HG02759 (cell line): ENCODE measurements at regions not wholly inside any gene's neighbourhood (a gene's known extent, or its start where the extent isn't known, plus 50 kb on each side); places are given as distances from the start of the nearest gene placed in this dataset.
"Not testable (repeated sequence)": the region's sequence is repeated elsewhere in the genome, so short reads cannot be mapped to it uniquely, and the experiment has no call there.

Experiments used
- ATAC-seq: cut with Tn5 transposase; IDR thresholded peaks from one replicate; pipeline ENCODE4 v1.9.1; 2021; ENCODE audit warnings: mild to moderate bottlenecking, moderate library complexity; ENCODE audit not compliant: unreplicated experiment

- ATAC-seq = not testable (repeated sequence)
Measured at GRCh38 chr12:131431126-131431655, 279.7 kb upstream of the SFSWAP start.

GRCh38 chr12:131432532-131433260 is 278.2 kb upstream of the SFSWAP start:
- ATAC-seq = no peak

GRCh38 chr12:131434208-131435125 is 276.4 kb upstream of the SFSWAP start:
- no peak for ATAC-seq

- ATAC-seq = no peak
Measured at GRCh38 chr12:131436922-131437705, 273.8 kb upstream of the SFSWAP start.

- no peak for ATAC-seq
Measured at GRCh38 chr12:131437706-131438492, 273.0 kb upstream of the SFSWAP start.

- ATAC-seq = not testable (repeated sequence)
Measured at GRCh38 chr12:131438493-131438835, 272.4 kb upstream of the SFSWAP start.

GRCh38 chr12:131438881-131439280 is 272.0 kb upstream of the SFSWAP start:
- ATAC-seq = no peak

GRCh38 chr12:131439752-131440151 is 271.1 kb upstream of the SFSWAP start:
- ATAC-seq = not testable (repeated sequence)

- ATAC-seq = not testable (repeated sequence)
Measured at GRCh38 chr12:131440209-131441059, 270.5 kb upstream of the SFSWAP start.

- no peak for ATAC-seq
Measured at GRCh38 chr12:131441060-131441396, 269.9 kb upstream of the SFSWAP start.

- ATAC-seq = no peak
Measured at GRCh38 chr12:131441638-131442336, 269.1 kb upstream of the SFSWAP start.

GRCh38 chr12:131442337-131442918 is 268.5 kb upstream of the SFSWAP start:
- ATAC-seq = no peak

- no peak for ATAC-seq
Measured at GRCh38 chr12:131443019-131444000, 267.6 kb upstream of the SFSWAP start.

GRCh38 chr12:131444220-131445164 is 266.4 kb upstream of the SFSWAP start:
- no peak for ATAC-seq

- ATAC-seq = no peak
Measured at GRCh38 chr12:131445184-131445774, 265.6 kb upstream of the SFSWAP start.

GRCh38 chr12:131445795-131446194 is 265.1 kb upstream of the SFSWAP start:
- no peak for ATAC-seq
